Activated CD8-positive, alpha-beta memory T cell treated with anti-CD3 and anti-CD28 coated beads for 1 hour (primary cell): ENCODE measurements at regions not wholly inside any gene's neighbourhood (a gene's known extent, or its start where the extent isn't known, plus 50 kb on each side); places are given as distances from the start of the nearest gene placed in this dataset.

Experiments
- DNase-seq, 2 donors: peaks; one replicate each; pipeline ENCODE4 v3.0.0-alpha.2; 2020; ENCODE audit warnings: low read depth in 1 of 2; ENCODE audit errors: extremely low read depth in 1 of 2

- no peak for DNase-seq
Measured at GRCh38 chr5:8376478-8376877, 507.5 kb downstream of the MTRR start.

- DNase-seq: no peak
Measured at GRCh38 chr5:8381972-8382371, 513.0 kb downstream of the MTRR start.

GRCh38 chr5:8382456-8382855 lies 513.5 kb downstream of the MTRR start:
- DNase-seq: no peak

GRCh38 chr5:8383616-8384015 lies 514.7 kb downstream of the MTRR start:
- DNase-seq: no peak

GRCh38 chr5:8386719-8387288 lies 517.9 kb downstream of the MTRR start:
- no peak for DNase-seq

- DNase-seq: no peak
Measured at GRCh38 chr5:8391911-8392310, 523.0 kb downstream of the MTRR start.

GRCh38 chr5:8393240-8393639 lies 524.3 kb downstream of the MTRR start:
- DNase-seq: no peak

- no peak for DNase-seq
Measured at GRCh38 chr5:8394965-8395364, 526.0 kb downstream of the MTRR start.

- no peak for DNase-seq
Measured at GRCh38 chr5:8396246-8396645, 527.3 kb downstream of the MTRR start.

GRCh38 chr5:8396756-8397155 lies 527.8 kb downstream of the MTRR start:
- DNase-seq: no peak

GRCh38 chr5:8399471-8399870 lies 530.5 kb downstream of the MTRR start:
- DNase-seq: no peak

- DNase-seq: no peak
Measured at GRCh38 chr5:8408258-8408657, 539.3 kb downstream of the MTRR start.

GRCh38 chr5:8410618-8411017 lies 541.7 kb downstream of the MTRR start:
- no peak for DNase-seq

- DNase-seq: no peak
Measured at GRCh38 chr5:8413975-8414374, 545.0 kb downstream of the MTRR start.

- no peak for DNase-seq
Measured at GRCh38 chr5:8417316-8418048, 548.5 kb downstream of the MTRR start.

- no peak for DNase-seq
Measured at GRCh38 chr5:8418049-8418426, 549.1 kb downstream of the MTRR start.

GRCh38 chr5:8429778-8430758 lies 561.1 kb downstream of the MTRR start:
- DNase-seq: no peak

GRCh38 chr5:8434501-8434900 lies 565.6 kb downstream of the MTRR start:
- no peak for DNase-seq

GRCh38 chr5:8436924-8437323 lies 568.0 kb downstream of the MTRR start:
- DNase-seq: no peak

GRCh38 chr5:8445139-8445538 lies 576.2 kb downstream of the MTRR start:
- no peak for DNase-seq

GRCh38 chr5:8446179-8446578 lies 577.2 kb downstream of the MTRR start:
- no peak for DNase-seq

GRCh38 chr5:8456846-8457186 lies 587.9 kb downstream of the MTRR start:
- DNase-seq: no peak
